SK-N-SH treated with all-trans-retinoic acid at 6 μM for 48 hours (cell line): ENCODE measurements at regions not wholly inside any gene's neighbourhood (a gene's known extent, or its start where the extent isn't known, plus 50 kb on each side); places are given as distances from the start of the nearest gene placed in this dataset.

Source experiments
- ATAC-seq: fragments of 200-7000 bp; cut with Tn5 transposase; 3 replicates; pipeline ENCODE4 v1.9.1; 2020; ENCODE audit warnings: mild to moderate bottlenecking, moderate library complexity
- ARNTL ChIP-seq: fragments of 450-650 bp; formaldehyde crosslinking; IDR thresholded peaks from 2 replicates; pipeline ENCODE4 v1.5.0; 2020; ENCODE audit warnings: low read depth, mild to moderate bottlenecking, moderate library complexity, borderline replicate concordance
- BACH2 ChIP-seq: fragments of 250-450 bp; sonication (Bioruptor Pico); IDR thresholded peaks from 2 replicates; pipeline ENCODE4 v1.9.0; 2021; ENCODE audit warnings: mild to moderate bottlenecking, borderline replicate concordance
- CSDC2 ChIP-seq: fragments of 250-450 bp; sonication (Bioruptor Pico); IDR thresholded peaks from 2 replicates; pipeline ENCODE4 v1.5.0; 2020; ENCODE audit warnings: mild to moderate bottlenecking, moderate library complexity
- ESRRG ChIP-seq: fragments of 250-450 bp; sonication (Bioruptor Pico); IDR thresholded peaks from 2 replicates; pipeline ENCODE4 v1.6.1; 2021; ENCODE audit warnings: mild to moderate bottlenecking
- GLIS3 ChIP-seq: fragments of 250-450 bp; sonication (Bioruptor Pico); IDR thresholded peaks from 2 replicates; pipeline ENCODE4 v1.5.0; 2020; ENCODE audit warnings: mild to moderate bottlenecking, moderate library complexity
- OSR1 ChIP-seq: fragments of 250-450 bp; sonication (Bioruptor Pico); IDR thresholded peaks from 2 replicates; pipeline ENCODE4 v1.8.0; 2022; ENCODE audit warnings: moderate library complexity, mild to moderate bottlenecking, inconsistent platforms
- PPARA ChIP-seq: fragments of 250-450 bp; sonication (Bioruptor Pico); IDR thresholded peaks from 2 replicates; pipeline ENCODE4 v1.5.0; 2020; ENCODE audit warnings: mild to moderate bottlenecking, borderline replicate concordance
- RARB ChIP-seq: fragments of 250-450 bp; sonication (Bioruptor Pico); IDR thresholded peaks from 2 replicates; pipeline ENCODE4 v1.8.0; 2021; ENCODE audit warnings: mild to moderate bottlenecking, moderate library complexity
- SNAI2 ChIP-seq: fragments of 250-450 bp; sonication (Bioruptor Pico); IDR thresholded peaks from 2 replicates; pipeline ENCODE4 v1.5.0; 2020; ENCODE audit warnings: mild to moderate bottlenecking, moderate library complexity
- TCF4 ChIP-seq: fragments of 250-450 bp; sonication (Bioruptor Pico); IDR thresholded peaks from 2 replicates; pipeline ENCODE4 v1.8.0; 2021; ENCODE audit warnings: mild to moderate bottlenecking, moderate library complexity, borderline replicate concordance
- ZC3H10 ChIP-seq: fragments of 250-450 bp; sonication (Bioruptor Pico); IDR thresholded peaks from 2 replicates; pipeline ENCODE4 v1.5.1; 2021; ENCODE audit warnings: mild to moderate bottlenecking, moderate library complexity
- ZFP3 ChIP-seq: fragments of 250-450 bp; sonication (Bioruptor Pico); IDR thresholded peaks from 2 replicates; pipeline ENCODE4 v1.5.0; 2020; ENCODE audit warnings: mild to moderate bottlenecking, moderate library complexity
- ZFP30 ChIP-seq: fragments of 450-650 bp; formaldehyde crosslinking; IDR thresholded peaks from 2 replicates; pipeline ENCODE4 v1.5.0; 2022; ENCODE audit warnings: mild to moderate bottlenecking, moderate library complexity
- ZNF565 ChIP-seq: fragments of 450-650 bp; formaldehyde crosslinking; conservative IDR thresholded peaks from 2 replicates; pipeline ENCODE4 v1.5.0; 2020; ENCODE audit warnings: low read depth, mild to moderate bottlenecking, moderate library complexity
- ZNF70 ChIP-seq: fragments of 450-650 bp; formaldehyde crosslinking; IDR thresholded peaks from 2 replicates; pipeline ENCODE4 v1.5.0; 2020; ENCODE audit warnings: mild to moderate bottlenecking, moderate library complexity
- ZNF8 ChIP-seq: fragments of 450-650 bp; formaldehyde crosslinking; IDR thresholded peaks from 2 replicates; pipeline ENCODE4 v1.5.0; 2020; ENCODE audit warnings: mild to moderate bottlenecking, moderate library complexity
- TF ChIP-seq, protein P1 (sequence below): fragments of 250-450 bp; sonication (Bioruptor Pico); IDR thresholded peaks from 2 replicates; pipeline ENCODE4 v1.8.0; 2020; ENCODE audit warnings: mild to moderate bottlenecking, moderate library complexity, borderline replicate concordance
- TF ChIP-seq, protein P2 (sequence below): fragments of 250-450 bp; sonication (Bioruptor Pico); IDR thresholded peaks from 2 replicates; pipeline ENCODE4 v1.8.0; 2021; ENCODE audit warnings: low read depth, mild to moderate bottlenecking, moderate library complexity, borderline replicate concordance
- TF ChIP-seq, protein P3 (sequence below): fragments of 250-450 bp; sonication (Bioruptor Pico); IDR thresholded peaks from 2 replicates; pipeline ENCODE4 v1.5.0; 2020; ENCODE audit warnings: mild to moderate bottlenecking, moderate library complexity
- TF ChIP-seq, protein P4 (sequence below): fragments of 250-450 bp; sonication (Bioruptor Pico); IDR thresholded peaks from 2 replicates; pipeline ENCODE4 v1.5.1; 2021; ENCODE audit warnings: mild to moderate bottlenecking, moderate library complexity

DNA sequence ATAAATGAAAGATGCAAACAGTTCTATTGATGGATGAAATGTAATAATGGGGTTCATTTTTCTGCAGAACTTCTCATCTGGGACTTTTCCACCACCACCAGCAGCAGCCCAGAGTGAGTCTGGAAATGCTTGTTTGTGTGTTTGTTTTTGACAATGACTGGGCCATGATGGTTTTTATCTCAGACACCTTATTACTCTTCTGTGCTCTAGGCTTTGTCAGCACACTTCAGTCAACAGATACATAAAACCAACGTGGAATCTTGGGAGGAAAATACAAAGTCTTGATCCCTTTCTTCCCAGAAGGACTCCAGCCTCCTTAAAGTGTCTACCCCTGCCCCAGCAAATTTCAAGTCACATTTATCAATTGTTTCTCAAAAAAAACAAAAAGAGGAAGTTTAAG is 134.0 kb downstream of the MREG start:
- no peak for ATAC-seq
- TF ChIP-seq PPARA (CRISPR knock-in tag) (no peak), ZFP3 (no peak), TCF4 (CRISPR knock-in tag) (no peak), ZNF70 (CRISPR knock-in tag) (no peak), OSR1 (CRISPR knock-in tag) (no peak), ZNF8 (no peak), ZC3H10 (CRISPR knock-in tag) (no peak), RARB (CRISPR knock-in tag) (no peak), BACH2 (CRISPR knock-in tag) (no peak), SNAI2 (no peak), ESRRG (CRISPR knock-in tag) (no peak), GLIS3 (no peak), ARNTL (CRISPR knock-in tag) (no peak), ZFP30 (CRISPR knock-in tag) (no peak), CSDC2 (CRISPR knock-in tag) (no peak), ZNF565 (CRISPR knock-in tag) (no peak)
- TF ChIP-seq, protein P1, sequence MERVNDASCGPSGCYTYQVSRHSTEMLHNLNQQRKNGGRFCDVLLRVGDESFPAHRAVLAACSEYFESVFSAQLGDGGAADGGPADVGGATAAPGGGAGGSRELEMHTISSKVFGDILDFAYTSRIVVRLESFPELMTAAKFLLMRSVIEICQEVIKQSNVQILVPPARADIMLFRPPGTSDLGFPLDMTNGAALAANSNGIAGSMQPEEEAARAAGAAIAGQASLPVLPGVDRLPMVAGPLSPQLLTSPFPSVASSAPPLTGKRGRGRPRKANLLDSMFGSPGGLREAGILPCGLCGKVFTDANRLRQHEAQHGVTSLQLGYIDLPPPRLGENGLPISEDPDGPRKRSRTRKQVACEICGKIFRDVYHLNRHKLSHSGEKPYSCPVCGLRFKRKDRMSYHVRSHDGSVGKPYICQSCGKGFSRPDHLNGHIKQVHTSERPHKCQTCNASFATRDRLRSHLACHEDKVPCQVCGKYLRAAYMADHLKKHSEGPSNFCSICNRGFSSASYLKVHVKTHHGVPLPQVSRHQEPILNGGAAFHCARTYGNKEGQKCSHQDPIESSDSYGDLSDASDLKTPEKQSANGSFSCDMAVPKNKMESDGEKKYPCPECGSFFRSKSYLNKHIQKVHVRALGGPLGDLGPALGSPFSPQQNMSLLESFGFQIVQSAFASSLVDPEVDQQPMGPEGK (CRISPR knock-in tag) = no peak
- TF ChIP-seq, protein P2, sequence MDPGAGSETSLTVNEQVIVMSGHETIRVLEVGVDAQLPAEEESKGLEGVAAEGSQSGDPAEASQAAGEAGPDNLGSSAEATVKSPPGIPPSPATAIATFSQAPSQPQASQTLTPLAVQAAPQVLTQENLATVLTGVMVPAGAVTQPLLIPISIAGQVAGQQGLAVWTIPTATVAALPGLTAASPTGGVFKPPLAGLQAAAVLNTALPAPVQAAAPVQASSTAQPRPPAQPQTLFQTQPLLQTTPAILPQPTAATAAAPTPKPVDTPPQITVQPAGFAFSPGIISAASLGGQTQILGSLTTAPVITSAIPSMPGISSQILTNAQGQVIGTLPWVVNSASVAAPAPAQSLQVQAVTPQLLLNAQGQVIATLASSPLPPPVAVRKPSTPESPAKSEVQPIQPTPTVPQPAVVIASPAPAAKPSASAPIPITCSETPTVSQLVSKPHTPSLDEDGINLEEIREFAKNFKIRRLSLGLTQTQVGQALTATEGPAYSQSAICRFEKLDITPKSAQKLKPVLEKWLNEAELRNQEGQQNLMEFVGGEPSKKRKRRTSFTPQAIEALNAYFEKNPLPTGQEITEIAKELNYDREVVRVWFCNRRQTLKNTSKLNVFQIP (CRISPR knock-in tag) = no peak
- TF ChIP-seq, protein P3, sequence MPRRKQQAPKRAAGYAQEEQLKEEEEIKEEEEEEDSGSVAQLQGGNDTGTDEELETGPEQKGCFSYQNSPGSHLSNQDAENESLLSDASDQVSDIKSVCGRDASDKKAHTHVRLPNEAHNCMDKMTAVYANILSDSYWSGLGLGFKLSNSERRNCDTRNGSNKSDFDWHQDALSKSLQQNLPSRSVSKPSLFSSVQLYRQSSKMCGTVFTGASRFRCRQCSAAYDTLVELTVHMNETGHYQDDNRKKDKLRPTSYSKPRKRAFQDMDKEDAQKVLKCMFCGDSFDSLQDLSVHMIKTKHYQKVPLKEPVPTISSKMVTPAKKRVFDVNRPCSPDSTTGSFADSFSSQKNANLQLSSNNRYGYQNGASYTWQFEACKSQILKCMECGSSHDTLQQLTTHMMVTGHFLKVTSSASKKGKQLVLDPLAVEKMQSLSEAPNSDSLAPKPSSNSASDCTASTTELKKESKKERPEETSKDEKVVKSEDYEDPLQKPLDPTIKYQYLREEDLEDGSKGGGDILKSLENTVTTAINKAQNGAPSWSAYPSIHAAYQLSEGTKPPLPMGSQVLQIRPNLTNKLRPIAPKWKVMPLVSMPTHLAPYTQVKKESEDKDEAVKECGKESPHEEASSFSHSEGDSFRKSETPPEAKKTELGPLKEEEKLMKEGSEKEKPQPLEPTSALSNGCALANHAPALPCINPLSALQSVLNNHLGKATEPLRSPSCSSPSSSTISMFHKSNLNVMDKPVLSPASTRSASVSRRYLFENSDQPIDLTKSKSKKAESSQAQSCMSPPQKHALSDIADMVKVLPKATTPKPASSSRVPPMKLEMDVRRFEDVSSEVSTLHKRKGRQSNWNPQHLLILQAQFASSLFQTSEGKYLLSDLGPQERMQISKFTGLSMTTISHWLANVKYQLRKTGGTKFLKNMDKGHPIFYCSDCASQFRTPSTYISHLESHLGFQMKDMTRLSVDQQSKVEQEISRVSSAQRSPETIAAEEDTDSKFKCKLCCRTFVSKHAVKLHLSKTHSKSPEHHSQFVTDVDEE = no peak
- TF ChIP-seq, protein P4, sequence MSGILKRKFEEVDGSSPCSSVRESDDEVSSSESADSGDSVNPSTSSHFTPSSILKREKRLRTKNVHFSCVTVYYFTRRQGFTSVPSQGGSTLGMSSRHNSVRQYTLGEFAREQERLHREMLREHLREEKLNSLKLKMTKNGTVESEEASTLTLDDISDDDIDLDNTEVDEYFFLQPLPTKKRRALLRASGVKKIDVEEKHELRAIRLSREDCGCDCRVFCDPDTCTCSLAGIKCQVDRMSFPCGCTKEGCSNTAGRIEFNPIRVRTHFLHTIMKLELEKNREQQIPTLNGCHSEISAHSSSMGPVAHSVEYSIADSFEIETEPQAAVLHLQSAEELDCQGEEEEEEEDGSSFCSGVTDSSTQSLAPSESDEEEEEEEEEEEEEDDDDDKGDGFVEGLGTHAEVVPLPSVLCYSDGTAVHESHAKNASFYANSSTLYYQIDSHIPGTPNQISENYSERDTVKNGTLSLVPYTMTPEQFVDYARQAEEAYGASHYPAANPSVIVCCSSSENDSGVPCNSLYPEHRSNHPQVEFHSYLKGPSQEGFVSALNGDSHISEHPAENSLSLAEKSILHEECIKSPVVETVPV = no peak

DNA sequence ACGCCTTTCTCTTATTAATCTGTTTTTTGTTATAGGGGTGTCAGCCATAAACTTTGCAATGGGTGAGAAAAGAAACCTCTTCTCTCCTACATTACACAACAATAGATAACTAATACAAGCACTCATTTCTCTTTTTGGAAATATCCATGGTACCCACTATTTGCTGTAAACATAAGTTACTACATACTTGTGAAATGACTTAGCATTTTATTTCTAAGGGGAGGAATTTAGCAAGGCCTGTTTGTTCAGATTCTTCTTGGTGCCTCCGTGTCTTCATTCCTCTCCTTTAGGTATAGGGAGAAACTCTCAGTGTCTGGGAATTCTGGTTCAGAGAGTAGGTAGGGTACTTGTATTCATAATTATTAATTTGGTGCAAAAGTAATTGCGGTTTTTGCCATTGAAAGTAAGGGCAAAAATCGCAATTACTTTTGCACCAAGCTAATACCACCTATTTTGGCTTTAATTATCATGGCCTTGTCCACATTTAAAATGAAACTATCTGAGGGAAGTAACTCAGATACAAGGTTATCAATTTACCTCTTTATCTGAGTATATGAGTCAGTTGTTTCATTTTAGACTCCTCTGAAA is 134.8 kb downstream of the MREG start:
- TF ChIP-seq BACH2 (CRISPR knock-in tag) (no peak), CSDC2 (CRISPR knock-in tag) (no peak), ZNF8 (no peak)
- TF ChIP-seq, protein P1 (CRISPR knock-in tag) = no peak
- TF ChIP-seq, all 23 proteins: peak for 0
- no peak for ATAC-seq

DNA sequence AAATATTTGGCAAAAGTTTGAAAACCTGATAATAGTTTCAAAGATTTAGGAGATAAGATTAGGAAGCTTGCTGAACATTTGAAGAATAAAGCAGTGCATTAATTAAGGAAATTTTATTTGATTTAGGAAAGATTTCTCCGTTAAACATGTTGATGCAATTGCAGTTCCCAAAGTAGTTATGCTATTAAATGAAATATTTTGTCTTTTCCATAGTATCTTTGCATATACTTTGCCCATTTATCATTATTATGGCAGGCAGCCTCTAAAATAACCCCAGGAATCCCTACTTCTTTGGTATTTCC is 136.5 kb downstream of the MREG start:
- no peak for ATAC-seq

More for the DNA sequence above, 136.5 kb downstream of the MREG start:
- TF ChIP-seq OSR1 (CRISPR knock-in tag) (no peak), RARB (CRISPR knock-in tag) (no peak)
